ENCODE measurements at regions not wholly inside any gene's neighbourhood (a gene's known extent, or its start where the extent isn't known, plus 50 kb on each side); places are given as distances from the start of the nearest gene placed in this dataset.

DNA sequence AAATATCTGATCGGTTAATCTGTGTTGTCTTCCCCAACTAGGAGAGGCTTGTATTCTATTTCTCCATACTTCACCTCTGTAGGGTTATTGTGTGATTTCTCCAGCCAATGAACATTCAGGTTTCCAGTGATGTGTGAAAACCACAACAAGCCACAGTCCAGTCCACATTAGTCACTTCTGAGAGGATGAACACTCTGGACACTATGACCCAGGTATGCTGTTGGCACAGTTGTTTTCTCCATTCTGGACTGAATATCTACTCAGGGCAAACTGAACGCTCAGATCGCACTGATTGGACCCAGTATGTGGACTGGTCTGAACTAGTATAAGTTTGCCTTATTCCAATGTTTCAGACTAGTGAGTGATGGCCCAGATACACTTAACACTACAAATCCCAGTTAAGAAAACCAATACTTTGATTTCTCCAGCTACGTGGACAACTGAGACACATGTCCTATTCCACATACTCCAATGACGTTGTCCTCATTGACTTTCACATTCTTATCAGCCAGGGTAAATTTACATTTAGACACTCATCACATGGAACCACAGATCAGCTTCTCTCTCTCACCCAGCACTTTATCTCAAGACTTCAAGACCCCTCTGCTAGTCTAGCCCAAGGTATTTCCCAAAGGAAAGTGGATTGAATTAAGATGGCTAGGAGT, 587.4 kb upstream of the SGO1 start:
- Histone ChIP-seq H3K27me3 (no peaks in the 10 kb centered on the region), H3K9me3 (no peaks in the 10 kb centered on the region), H3K4me1 (no peaks in the 10 kb centered on the region), H3K27ac (no peak overlapping the region), H3K36me3 (no peaks in the 10 kb centered on the region), H3K4me3 (no peak overlapping the region)
- no peak for DNase-seq
- TF ChIP-seq, protein P1, sequence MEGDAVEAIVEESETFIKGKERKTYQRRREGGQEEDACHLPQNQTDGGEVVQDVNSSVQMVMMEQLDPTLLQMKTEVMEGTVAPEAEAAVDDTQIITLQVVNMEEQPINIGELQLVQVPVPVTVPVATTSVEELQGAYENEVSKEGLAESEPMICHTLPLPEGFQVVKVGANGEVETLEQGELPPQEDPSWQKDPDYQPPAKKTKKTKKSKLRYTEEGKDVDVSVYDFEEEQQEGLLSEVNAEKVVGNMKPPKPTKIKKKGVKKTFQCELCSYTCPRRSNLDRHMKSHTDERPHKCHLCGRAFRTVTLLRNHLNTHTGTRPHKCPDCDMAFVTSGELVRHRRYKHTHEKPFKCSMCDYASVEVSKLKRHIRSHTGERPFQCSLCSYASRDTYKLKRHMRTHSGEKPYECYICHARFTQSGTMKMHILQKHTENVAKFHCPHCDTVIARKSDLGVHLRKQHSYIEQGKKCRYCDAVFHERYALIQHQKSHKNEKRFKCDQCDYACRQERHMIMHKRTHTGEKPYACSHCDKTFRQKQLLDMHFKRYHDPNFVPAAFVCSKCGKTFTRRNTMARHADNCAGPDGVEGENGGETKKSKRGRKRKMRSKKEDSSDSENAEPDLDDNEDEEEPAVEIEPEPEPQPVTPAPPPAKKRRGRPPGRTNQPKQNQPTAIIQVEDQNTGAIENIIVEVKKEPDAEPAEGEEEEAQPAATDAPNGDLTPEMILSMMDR (IDR thresholded peaks at IDR 0.05) = no peak
- intact Hi-C loops (cut with DNase I; ENCODE audit: low total_unique reads) = no loop called here

DNA sequence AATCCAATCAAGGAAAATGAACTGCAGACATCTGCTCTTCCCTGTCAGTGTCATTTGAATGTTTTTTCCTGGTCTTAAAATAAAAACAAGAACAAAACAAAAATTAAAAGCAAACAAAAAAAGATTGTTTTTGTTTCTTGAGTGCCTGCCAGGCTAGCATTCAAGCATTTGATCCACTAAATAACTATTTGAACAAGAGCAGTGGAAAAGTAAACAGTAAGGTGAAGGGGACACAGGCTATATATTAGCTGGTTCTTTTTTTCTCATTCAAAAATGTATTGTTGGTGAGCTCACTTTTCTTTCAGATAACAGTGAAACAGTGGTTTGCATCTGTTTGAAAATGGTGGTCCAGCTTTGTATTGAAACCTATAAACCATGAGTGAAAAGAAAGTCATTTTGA, 586.9 kb upstream of the SGO1 start:
- intact Hi-C loops (cut with DNase I; ENCODE audit: low total_unique reads) = no loop called here
- no peaks in the 10 kb centered on the region for H3K4me1 ChIP-seq
- H3K27me3 ChIP-seq = no peaks in the 10 kb centered on the region
- no peak overlapping the region for H3K4me3 ChIP-seq
- DNase-seq = no peak
- no peaks in the 10 kb centered on the region for H3K36me3 ChIP-seq
- TF ChIP-seq, protein P1 (IDR thresholded peaks at IDR 0.05) = no peak
- no peaks in the 10 kb centered on the region for H3K9me3 ChIP-seq
- no peak overlapping the region for H3K27ac ChIP-seq

DNA sequence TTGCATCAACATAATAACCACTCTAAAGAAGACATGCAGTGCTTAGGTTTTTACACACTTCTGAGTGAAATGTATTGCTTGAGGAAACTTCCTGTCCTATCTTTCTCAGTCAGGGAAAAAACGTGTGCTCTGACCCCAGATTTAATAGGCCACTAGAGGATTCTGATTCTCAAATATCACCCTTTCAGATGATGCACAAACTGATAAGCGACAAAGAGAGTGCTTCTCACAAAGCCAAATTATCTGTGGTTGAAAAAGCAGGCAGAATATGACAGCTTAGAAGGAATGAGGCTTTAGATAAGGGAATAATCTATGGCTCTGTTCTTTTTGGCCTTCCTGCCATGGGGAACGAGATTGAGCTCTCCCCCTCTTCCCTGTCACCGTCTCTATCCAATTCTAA, 583.4 kb upstream of the SGO1 start:
- DNase-seq = no peak
- no peaks in the 10 kb centered on the region for H3K4me1 ChIP-seq
- H3K9me3 ChIP-seq = no peaks in the 10 kb centered on the region
- H3K27ac ChIP-seq = no peak overlapping the region
- intact Hi-C loops (cut with DNase I; ENCODE audit: low total_unique reads) = no loop called here
- H3K4me3 ChIP-seq = no peak overlapping the region
- no peaks in the 10 kb centered on the region for H3K36me3 ChIP-seq
- TF ChIP-seq, protein P1 (IDR thresholded peaks at IDR 0.05) = no peak
- no peaks in the 10 kb centered on the region for H3K27me3 ChIP-seq

DNA sequence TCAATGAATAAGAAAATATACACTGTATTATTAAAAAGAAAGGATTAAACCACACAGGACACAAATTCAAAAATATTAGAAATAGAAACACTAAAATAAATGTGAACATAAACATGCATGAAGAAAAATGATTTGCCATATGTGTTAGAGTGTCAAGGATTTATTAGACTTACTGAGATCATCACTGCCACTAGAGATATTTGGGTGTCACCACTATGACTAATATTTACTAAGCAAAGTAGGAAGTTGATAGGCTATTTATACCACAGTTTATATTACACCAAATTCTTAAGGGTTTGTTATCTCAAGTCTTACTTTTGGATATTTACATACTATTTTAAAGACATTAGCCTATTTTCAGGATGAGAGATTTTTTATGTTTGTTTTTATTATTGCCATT, 575.0 kb upstream of the SGO1 start:
- Histone ChIP-seq H3K27ac (no peak overlapping the region), H3K4me3 (no peak overlapping the region), H3K4me1 (no peaks in the 10 kb centered on the region), H3K27me3 (no peaks in the 10 kb centered on the region), H3K36me3 (no peaks in the 10 kb centered on the region), H3K9me3 (no peaks in the 10 kb centered on the region)
- DNase-seq = no peak
- TF ChIP-seq, protein P1 (IDR thresholded peaks at IDR 0.05) = no peak
- intact Hi-C loops (cut with DNase I; ENCODE audit: low total_unique reads) = no loop called here

DNA sequence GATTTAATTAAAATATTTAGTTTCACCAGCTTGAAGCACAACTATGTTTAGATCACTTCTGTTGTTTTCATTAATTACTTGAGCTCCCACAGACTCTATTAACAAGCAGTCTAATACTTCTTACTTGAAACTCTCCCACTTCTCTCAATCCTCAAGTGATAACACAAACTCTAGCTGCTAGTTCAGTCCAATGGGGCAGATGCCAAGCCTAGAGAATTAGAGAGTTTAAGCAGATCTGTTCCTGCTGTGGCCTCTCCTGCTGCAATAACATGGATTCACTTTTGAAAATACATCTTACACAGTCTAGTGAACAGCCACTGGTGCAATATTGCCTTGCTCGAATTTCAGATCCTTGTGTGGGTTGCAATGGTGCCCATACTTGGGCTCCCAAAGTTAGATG, 566.4 kb upstream of the SGO1 start:
- Histone ChIP-seq H3K9me3 (no peaks in the 10 kb centered on the region), H3K4me1 (no peaks in the 10 kb centered on the region), H3K36me3 (no peaks in the 10 kb centered on the region), H3K27me3 (no peaks in the 10 kb centered on the region), H3K4me3 (no peak overlapping the region), H3K27ac (no peak overlapping the region)
- no peak for DNase-seq
- intact Hi-C loops (cut with DNase I; ENCODE audit: low total_unique reads) = no loop called here
- TF ChIP-seq, protein P1 (IDR thresholded peaks at IDR 0.05) = no peak

DNA sequence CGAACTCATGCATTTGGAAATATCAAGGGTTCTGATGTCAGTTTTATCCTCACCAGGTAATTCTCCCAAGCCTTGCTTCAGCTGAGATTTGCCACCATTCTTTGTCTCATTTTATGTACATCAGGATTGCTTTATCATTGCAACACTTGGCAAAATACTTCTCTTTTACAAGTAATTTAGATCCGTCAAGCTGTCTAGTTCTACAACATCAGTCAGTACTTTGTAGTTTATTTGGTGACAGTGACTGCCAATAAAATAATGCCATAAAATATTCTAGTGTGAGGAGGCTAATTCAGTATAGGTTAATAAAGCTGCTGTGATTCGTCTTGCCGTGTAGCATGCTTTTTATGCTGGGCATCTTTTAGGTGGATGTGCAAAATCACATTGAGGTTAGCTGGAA, 565.3 kb upstream of the SGO1 start:
- no peak for DNase-seq
- no peaks in the 10 kb centered on the region for H3K4me1 ChIP-seq
- H3K9me3 ChIP-seq = no peaks in the 10 kb centered on the region
- H3K27me3 ChIP-seq = no peaks in the 10 kb centered on the region
- no peak overlapping the region for H3K27ac ChIP-seq
- intact Hi-C loops (cut with DNase I; ENCODE audit: low total_unique reads) = no loop called here
- TF ChIP-seq, protein P1 (IDR thresholded peaks at IDR 0.05) = no peak
- no peaks in the 10 kb centered on the region for H3K36me3 ChIP-seq
- H3K4me3 ChIP-seq = no peak overlapping the region

Measured in tibial artery (tissue), 4 donors.